RPMI7951 (cell line): ENCODE measurements at regions not wholly inside any gene's neighbourhood (a gene's known extent, or its start where the extent isn't known, plus 50 kb on each side); places are given as distances from the start of the nearest gene placed in this dataset.
"Not testable (repeated sequence)": the region's sequence is repeated elsewhere in the genome, so short reads cannot be mapped to it uniquely, and the experiment has no call there.

Experiments used
- DNase-seq: peaks from one replicate; pipeline ENCODE4 v3.0.0-alpha.2; 2012; ENCODE audit warnings: low read depth

- no peak for DNase-seq
Measured at GRCh38 chr14:70269582-70269981, 80.8 kb upstream of the SLC8A3 start.

DNA sequence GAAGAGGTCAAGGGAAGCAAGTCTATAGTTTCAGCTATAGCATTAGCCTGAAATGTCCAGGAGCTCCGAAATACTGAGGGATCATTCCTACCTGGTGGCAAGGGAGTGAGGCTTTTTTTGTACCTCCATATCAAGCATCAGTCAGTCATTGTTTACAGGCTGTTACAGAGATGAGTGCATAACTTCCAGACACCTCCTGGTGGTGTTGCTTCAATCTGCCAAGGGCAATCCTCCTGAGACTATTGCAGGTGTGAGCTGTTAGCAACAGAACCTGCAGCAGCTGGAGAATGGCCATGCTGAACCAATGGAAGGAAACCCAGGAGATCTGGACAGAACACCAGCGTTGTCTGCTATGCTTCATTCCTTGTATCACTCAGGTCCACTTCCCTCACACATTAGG lies 80.0 kb upstream of the SLC8A3 start:
- no peak for DNase-seq

DNA sequence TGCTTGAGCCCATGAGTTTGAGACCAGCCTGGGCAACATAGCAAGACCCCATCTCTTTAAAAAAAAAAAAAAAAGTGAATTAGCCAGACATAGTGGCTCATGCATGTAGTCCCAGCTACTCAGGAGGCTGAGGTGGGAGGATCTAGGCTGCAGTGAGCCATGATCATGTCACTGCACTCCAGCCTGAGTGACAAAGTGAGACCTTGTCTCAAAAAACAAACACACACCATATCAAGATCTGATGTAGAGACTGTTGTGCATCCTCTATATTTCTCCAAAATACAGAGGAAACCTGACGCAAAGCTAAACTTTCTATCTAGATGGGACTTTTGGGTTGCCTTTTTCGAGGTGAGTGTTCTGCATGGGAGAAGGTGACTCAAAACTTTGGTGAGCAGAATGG lies 77.4 kb upstream of the SLC8A3 start:
- no peak for DNase-seq

- no peak for DNase-seq
Measured at GRCh38 chr14:70265422-70265821, 76.7 kb upstream of the SLC8A3 start.

- DNase-seq: no peak
Measured at GRCh38 chr14:70259420-70259819, 70.7 kb upstream of the SLC8A3 start.

DNA sequence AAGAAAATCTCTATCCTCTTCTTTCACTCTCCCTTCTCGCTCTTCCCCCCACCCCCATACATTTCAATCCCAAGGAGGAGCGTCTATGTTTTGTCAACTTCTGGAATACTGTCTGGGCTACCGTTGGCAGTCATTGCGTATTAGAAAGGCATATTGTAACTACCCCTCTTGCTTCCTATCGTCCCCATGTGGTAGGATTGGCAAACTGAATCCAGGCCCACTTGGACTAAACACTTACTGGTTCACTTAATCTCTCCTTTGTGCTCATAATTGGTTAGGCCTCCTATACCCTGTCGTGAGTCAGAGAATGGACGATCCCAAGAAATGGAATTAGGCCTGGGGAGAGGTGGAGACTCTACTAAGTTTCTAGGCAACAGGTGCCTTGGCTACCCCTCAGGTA lies 68.8 kb upstream of the SLC8A3 start:
- peak; percentile 7 for DNase-seq

GRCh38 chr14:70256601-70257000 lies 67.8 kb upstream of the SLC8A3 start:
- DNase-seq: no peak

- DNase-seq: peak; percentile 3
Measured at GRCh38 chr14:70255071-70256057, 66.6 kb upstream of the SLC8A3 start.

DNA sequence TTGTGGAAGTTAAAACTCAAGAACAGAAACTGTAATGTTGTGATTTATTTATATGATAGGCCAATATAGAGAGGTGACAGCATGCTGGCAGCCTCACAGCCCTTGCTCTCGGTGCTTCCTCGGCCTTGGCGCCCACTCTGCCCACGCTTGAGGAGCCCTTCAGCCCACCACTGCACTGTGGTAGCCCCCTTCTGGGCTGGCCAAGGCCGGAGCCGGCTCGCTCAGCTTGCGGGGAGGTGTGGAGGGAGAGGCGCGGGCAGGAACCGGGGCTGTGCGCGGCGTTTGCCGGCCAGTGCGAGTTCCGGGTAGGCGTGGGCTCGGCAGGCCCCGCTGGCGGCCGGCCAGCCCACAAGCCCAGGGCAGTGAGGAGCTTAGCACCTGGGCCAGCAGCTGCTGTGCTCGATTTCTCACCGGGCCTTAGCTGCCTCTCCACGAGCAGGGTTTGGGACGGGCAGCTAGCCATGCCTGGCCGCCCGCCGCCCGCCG lies 65.8 kb upstream of the SLC8A3 start:
- DNase-seq: peak; percentile 54

GRCh38 chr14:70253547-70253946 lies 64.8 kb upstream of the SLC8A3 start:
- DNase-seq: not testable (repeated sequence)

GRCh38 chr14:70245026-70245425 lies 56.3 kb upstream of the SLC8A3 start:
- DNase-seq: no peak

- DNase-seq: no peak
Measured at GRCh38 chr14:70239802-70240201, 51.1 kb upstream of the SLC8A3 start.

DNA sequence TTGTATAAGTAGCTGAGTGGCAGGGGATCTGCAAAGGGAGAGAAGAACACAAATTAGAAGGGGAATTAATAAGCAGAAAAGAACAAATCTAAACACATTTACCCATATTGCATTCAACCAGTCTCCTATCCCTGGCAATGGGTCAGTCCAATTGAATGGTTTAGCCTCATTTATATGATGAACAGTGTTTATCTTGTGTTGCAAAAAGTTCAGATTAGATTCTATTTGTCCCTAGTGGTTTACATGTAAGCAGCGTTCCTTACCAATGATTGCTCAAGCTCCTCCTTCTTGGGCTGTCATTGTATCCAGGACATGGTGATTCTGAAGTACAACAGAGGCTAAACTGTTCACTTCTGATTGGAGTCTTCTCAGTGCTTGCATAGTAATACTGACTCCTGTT lies 49.9 kb upstream of the SLC8A3 start:
- not testable (repeated sequence) for DNase-seq
